Glomerular visceral epithelial cell (primary cell): ENCODE measurements at regions not wholly inside any gene's neighbourhood (a gene's known extent, or its start where the extent isn't known, plus 50 kb on each side); places are given as distances from the start of the nearest gene placed in this dataset.
A peak's percentile ranks its signal among the peaks of the same experiment; 100 is the strongest.
"Not testable (repeated sequence)": the region's sequence is repeated elsewhere in the genome, so short reads cannot be mapped to it uniquely, and the experiment has no call there.

ENCODE experiments used
- DNase-seq: peaks from one replicate; pipeline ENCODE4 v3.0.0-alpha.2; 2016; ENCODE audit errors: extremely low spot score

DNA sequence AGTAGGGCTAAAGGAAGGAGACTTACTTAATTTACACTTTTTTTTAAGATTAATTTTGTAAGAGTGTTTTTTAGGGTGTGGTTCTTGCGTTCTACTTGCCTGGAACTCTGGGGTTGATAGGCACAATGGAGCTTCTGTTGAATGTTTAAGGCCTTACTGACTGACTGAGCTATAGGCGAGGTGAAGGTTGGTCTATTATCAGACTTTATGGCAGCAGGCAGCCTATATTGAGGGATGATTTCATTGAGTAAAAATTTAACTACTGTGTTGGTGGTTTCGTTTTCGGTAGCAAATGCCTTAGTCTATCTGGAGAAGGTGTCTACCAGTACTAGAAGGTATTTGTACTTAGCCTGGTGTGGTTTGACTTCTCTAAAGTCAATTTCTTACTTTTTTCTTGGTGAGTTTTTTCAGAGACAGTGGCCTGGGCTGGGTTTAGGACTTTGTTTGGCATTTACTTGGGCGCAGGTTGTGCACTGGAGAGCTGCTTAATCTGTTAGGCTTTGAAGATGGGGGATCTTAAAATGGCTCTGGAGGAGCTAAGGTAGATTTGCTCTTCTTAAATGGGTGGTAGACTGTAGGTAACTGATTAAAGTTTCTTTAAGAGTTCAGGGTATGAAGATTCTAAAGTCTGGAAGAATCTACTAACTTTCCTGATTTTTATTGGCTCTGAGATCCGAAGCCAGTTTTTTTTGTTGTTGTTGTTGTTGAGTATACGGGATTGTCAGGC is 164.5 kb upstream of the CCZ1B start:
- DNase-seq: peak; percentile 56

DNA sequence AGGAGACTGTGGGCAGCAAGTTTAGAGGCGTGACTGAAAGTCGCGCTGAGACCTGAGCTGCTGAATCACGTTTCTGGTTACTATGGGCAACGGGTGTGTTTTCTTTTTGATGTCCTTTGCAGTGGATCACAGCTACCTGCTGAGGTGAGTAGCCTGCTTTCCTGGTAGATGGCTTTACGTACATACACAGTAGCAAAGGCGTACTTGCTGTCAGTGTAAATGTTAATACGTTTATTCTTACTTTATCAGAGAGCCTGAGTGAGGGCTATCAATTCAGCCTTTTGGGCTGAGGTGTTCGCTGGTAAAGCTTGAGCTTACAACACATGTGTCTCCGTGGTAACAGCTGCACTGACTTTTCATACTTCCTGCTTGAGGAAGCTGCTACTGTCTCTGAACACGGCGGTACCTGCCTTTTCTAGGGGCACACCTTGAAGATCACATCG is 165.1 kb upstream of the CCZ1B start:
- peak; percentile 76 for DNase-seq

DNA sequence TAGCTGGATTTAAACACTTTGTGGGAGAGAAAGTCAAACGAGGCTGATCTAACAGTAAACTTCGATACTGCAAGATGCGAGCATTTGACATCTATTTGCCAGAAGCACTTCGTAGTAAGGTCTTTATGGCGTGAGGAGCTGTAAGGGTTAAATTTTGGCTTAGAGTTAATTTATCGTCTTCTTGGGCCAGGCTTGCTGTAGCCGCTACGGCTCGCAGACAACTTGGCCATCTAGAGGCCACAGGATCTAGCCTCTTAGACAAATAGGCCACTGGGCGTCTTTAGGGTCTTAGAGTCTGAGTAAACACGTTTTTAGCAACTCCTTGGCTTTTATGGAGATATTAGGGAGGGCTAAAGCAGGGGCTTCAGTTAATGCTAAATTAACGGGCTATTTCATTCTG is 165.6 kb upstream of the CCZ1B start:
- not testable (repeated sequence) for DNase-seq

DNA sequence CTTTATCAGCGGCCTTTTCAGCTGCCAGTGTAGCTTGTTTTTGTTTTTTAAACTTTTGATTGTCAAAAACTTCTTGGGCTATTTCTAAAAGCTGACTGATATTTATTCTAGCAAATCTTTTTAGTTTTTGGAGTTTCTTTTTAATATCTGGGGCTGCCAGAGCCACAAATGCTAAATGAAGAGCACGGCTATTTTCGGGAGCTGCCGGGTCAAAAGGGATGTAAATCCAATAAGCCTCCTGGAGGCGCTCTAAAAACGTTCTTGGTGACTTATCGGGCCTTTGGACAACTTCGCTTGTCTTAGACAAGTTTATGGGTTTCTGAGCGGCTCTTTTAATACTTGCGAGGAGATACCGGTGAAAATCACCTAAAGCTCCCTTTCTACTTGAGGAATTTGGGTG is 166.1 kb upstream of the CCZ1B start:
- DNase-seq: not testable (repeated sequence)

- not testable (repeated sequence) for DNase-seq
Measured at GRCh38 chr7:6995026-6995425, 169.0 kb upstream of the CCZ1B start.

GRCh38 chr7:6995493-6996289 is 169.6 kb upstream of the CCZ1B start:
- DNase-seq: not testable (repeated sequence)

DNA sequence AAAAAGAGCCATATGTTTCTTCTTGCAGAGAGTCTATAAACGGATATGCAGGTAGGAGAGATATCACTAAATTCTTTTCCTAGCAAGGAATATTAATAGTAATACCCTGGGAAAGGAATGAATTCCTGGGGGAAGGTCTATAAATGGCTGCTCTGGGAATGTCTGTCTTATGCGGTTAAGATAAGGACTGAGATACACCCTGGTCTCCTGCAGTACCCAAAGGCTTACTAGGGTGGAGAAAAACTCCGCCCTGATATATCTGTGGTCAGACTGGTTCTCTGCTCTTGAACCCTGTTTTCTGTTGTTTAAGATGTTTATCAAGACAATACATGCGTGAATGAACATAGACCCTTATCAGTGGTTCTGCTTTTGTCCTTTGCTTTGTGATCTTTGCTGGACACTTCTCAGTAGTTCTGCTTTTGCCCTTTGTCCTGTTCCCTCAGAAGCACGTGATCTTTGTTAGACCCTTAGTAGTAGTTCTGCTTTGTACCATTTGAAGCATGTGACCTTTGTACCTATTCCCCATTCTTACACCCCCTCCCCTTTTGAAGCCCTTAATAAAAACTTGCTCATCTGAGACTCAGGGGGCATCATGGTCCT is 173.1 kb upstream of the CCZ1B start:
- DNase-seq: not testable (repeated sequence)

GRCh38 chr7:7002418-7003062 is 176.5 kb upstream of the CCZ1B start:
- no peak for DNase-seq

DNA sequence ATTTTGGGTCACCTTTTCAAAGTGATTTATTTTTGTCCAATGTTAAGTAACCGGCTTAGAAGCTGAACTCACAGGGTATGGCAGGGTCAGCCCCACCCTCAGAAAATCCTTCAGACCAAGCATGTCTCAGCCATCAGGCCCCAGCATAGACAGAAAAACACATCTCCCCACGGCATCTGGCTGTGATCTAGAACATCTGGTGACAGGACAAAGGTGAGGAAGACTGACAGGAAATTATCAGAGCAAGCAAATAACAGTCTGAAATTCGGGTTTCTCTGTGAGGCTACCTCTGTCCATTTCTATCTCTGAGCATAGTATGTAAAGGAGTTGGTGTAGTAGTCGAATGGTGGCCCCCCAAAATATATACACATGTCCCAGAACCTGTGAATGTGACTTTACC is 177.0 kb upstream of the C1GALT1 start:
- DNase-seq: no peak

DNA sequence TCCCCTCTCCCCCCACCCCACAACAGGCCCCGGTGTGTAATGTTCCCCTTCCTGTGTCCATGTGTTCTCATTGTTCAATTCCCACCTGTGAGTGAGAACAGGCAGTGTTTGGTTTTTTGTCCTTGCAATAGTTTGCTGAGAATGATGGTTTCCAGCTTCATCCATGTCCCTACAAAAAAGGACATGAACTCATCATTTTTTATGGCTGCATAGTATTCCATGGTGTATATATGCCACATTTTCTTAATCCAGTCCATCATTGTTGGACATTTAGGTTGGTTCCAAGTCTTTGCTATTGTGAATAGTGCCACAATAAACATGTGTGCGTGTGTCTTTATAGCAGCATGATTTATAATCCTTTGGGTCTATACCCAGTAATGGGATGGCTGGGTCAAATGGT is 176.4 kb upstream of the C1GALT1 start:
- not testable (repeated sequence) for DNase-seq

- not testable (repeated sequence) for DNase-seq
Measured at GRCh38 chr7:7011241-7011640, 171.1 kb upstream of the C1GALT1 start.

- DNase-seq: not testable (repeated sequence)
Measured at GRCh38 chr7:7011751-7012150, 170.6 kb upstream of the C1GALT1 start.

DNA sequence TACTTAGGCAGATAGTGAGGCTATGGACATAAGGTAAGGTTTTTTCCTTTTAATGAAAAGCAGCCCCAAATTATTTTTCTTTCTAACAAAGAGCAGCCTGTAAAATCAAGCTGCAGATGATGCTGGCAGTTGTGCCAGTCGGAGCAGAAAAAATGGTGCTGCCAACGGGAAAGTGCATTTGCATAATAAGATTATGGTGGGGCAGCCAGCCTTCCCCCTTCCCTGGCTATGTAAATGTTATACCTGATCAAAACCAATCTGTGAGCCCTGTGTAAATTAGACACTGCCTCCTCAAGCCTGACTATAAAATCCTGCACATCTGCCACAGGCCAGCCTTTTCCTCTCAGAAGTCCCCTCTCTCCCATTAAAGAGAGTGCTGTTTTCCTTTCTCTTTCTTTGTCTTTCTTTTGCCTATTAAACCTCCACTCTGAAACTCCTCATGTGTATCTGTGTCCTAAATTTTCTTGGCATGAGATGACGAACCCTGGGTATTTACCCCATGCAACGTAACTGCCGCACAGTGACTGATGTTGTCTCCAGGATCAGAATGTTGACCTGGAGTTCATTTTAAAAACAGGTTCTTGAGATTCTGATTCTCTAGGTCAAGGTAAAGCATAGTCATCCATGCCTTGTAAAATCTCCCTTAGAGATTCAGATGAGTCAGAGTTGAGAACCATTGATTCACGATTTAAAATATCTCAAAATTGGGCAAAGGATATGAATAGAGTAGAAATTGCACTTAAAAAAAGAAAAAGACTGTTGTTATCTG is 167.3 kb upstream of the C1GALT1 start:
- no peak for DNase-seq

- DNase-seq: no peak
Measured at GRCh38 chr7:7017707-7018280, 164.6 kb upstream of the C1GALT1 start.

DNA sequence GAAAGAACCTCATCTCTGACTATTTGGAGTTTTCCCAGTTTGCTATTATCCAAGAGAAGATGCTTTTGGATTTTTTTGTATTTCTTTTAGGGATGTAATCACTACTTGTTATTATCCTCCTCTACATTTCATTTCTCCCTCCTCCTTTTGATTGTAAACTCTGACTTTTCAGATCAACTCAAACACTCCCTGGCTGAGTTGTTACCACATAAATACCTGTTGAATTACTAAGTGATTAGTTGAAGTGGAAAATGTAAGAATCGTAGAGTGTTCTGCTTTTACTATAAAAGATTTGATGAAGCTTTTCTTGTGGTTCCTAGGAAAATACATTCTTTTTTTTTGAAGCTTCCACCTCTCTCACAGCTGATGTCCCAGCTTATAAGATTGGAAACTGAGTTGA is 164.1 kb upstream of the C1GALT1 start:
- DNase-seq: no peak

GRCh38 chr7:7032221-7032620 is 150.1 kb upstream of the C1GALT1 start:
- DNase-seq: no peak

DNA sequence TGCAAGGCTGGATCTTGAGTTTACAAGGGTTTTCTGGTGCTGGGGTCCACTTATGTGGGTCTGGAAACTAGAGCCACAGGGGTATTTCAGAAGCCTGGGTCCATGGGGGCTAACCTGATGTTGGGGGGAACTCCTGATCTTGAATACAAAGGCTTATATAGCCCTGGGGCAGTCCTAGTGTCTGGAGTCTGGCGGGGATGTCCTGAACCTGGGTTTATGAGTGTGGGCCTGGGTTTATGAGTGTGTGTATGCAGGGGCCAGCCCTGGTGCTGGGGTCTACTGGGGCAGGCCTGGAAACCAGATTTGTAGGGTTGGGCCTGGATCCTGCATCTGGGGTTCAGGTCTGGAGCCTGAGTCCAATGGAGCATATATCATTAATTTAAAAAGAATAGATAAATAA is 146.5 kb upstream of the C1GALT1 start:
- DNase-seq: no peak

- DNase-seq: not testable (repeated sequence)
Measured at GRCh38 chr7:7042286-7042893, 140.0 kb upstream of the C1GALT1 start.

- no peak for DNase-seq
Measured at GRCh38 chr7:7044806-7045205, 137.5 kb upstream of the C1GALT1 start.

DNA sequence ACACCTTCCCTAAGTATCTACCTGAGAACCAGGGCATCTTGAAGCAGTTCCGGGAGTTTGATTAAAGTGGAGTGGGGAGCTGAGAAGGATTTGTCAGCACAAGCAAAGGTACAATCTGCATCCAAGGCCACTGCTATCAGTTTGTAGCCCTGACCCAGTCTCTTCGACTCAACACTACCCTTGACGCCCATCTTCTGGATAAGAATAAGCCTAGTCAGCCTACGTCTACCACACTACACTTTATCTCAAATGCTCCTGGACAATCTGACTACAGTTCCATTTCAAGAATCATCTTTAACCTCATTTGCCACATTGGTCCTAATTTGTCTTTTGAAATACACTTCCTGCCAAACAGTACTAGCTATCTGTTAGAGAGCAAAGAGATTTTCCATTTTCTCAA is 134.1 kb upstream of the C1GALT1 start:
- DNase-seq: no peak
